DOHH2 (cell line): ENCODE measurements at regions not wholly inside any gene's neighbourhood (a gene's known extent, or its start where the extent isn't known, plus 50 kb on each side); places are given as distances from the start of the nearest gene placed in this dataset.

ENCODE experiments used
- H3F3A ChIP-seq: fragments of 200-600 bp; sonication (generic), shearing (Covaris generic); 2 replicates; pipeline ENCODE4 v1.6.0; 2016; ENCODE audit warnings: antibody characterized with exemption, mild to moderate bottlenecking; ENCODE audit not compliant: control insufficient read depth, insufficient read depth
- H3K27ac ChIP-seq: fragments of 200-600 bp; sonication (generic); 2 replicates; pipeline ENCODE4 v1.5.1; 2014; ENCODE audit warnings: low read depth, mild to moderate bottlenecking, low read length, moderate library complexity
- H3K27me3 ChIP-seq: fragments of 200-600 bp; sonication (generic); 2 replicates; pipeline ENCODE4 v1.6.1; 2014; ENCODE audit warnings: mild to moderate bottlenecking, low read length, mixed read lengths; ENCODE audit not compliant: control insufficient read depth
- H3K36me3 ChIP-seq: fragments of 200-600 bp; sonication (generic); 2 replicates; pipeline ENCODE4 v1.6.1; 2014; ENCODE audit warnings: mild to moderate bottlenecking, low read length, moderate library complexity, mixed read lengths; ENCODE audit not compliant: control insufficient read depth
- H3K4me1 ChIP-seq: fragments of 200-600 bp; sonication (generic); 2 replicates; pipeline ENCODE4 v1.6.1; 2014; ENCODE audit warnings: mild to moderate bottlenecking, low read length, mixed read lengths; ENCODE audit not compliant: control insufficient read depth
- H3K4me2 ChIP-seq: fragments of 200-600 bp; sonication (generic); 2 replicates; pipeline ENCODE4 v1.6.0; 2014; ENCODE audit warnings: mild to moderate bottlenecking, low read length, moderate library complexity
- H3K4me3 ChIP-seq: fragments of 200-600 bp; sonication (generic); 2 replicates; pipeline ENCODE4 v1.5.1; 2014; ENCODE audit warnings: mild to moderate bottlenecking, low read length, mixed read lengths
- H3K79me2 ChIP-seq: fragments of 200-600 bp; sonication (generic); 2 replicates; pipeline ENCODE4 v1.6.1; 2014; ENCODE audit warnings: mild to moderate bottlenecking, low read length, mixed read lengths; ENCODE audit not compliant: control insufficient read depth
- H3K9me2 ChIP-seq: fragments of 200-600 bp; sonication (generic); replicated peaks from 2 replicates; pipeline ENCODE4 v1.6.1; 2014; ENCODE audit warnings: mild to moderate bottlenecking, low read length, mixed read lengths; ENCODE audit not compliant: control insufficient read depth
- H3K9me3 ChIP-seq: fragments of 200-600 bp; sonication (generic); 2 replicates; pipeline ENCODE4 v1.6.1; 2014; ENCODE audit warnings: antibody characterized with exemption, low read length, mixed read lengths; ENCODE audit not compliant: control insufficient read depth, insufficient read depth
- H4K20me1 ChIP-seq: fragments of 200-600 bp; sonication (generic); 2 replicates; pipeline ENCODE4 v1.6.0; 2014; ENCODE audit warnings: low read depth, mild to moderate bottlenecking, antibody characterized with exemption, low read length, moderate library complexity; ENCODE audit not compliant: control insufficient read depth, insufficient read depth
- EZH2phosphoT487 ChIP-seq: fragments of 200-600 bp; sonication (generic); IDR thresholded peaks from 2 replicates; pipeline ENCODE4 v1.6.1; 2017; ENCODE audit warnings: borderline replicate concordance, mild to moderate bottlenecking, antibody characterized with exemption, low read length, moderate library complexity, mixed read lengths
- TF ChIP-seq, protein P1 (sequence below): fragments of 200-600 bp; sonication (generic); IDR thresholded peaks from one replicate; pipeline ENCODE4 v1.5.1; 2014; ENCODE audit warnings: antibody characterized with exemption, mild to moderate bottlenecking, low read depth, low read length; ENCODE audit not compliant: poor library complexity, severe bottlenecking

DNA sequence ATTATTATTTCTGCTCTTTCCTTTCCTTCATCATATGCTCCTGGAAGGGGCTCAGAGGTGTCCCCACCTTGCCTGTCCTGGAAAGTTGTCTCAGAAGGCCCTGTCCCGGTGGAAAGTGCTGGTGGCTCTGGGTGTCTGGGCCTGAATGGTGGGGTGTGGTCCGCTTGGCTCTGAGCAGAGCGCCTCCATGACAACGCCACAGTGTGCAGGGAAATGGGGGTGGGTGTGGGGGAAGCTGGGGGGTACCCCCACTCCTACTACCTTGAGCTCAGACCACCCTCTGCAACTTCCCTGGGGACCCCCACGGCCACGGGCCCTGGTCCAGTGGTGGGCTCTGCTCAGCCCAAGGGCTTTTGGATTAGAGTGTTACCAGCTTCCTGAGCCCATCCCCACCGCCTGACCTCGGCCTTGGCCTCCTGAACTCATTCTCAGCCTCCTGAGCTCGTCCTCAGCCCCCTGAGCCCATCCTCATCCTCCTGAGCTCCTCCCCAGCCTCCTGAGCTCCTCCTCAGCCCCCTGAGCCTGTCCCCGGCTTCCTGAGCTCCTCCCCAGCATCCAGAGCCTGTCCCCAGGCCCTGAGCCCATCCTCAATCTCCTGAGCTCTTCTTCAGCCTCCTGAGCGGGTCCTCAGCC, 106.4 kb upstream of the FAM20C start:
- H3K9me3 ChIP-seq, result peaks cover 6% of the 10 kb centered on the region; the same call in 1 of the 2 replicates
- H3K27ac ChIP-seq, result no peak overlapping the region
- no peaks in the 10 kb centered on the region for H3K79me2 ChIP-seq
- H3K9me2 ChIP-seq, result no peaks in the 10 kb centered on the region
- no peaks in the 10 kb centered on the region for H3K36me3 ChIP-seq
- H3F3A ChIP-seq, result no peaks in the 10 kb centered on the region
- H3K4me1 ChIP-seq, result no peaks in the 10 kb centered on the region
- no peak overlapping the region for H3K4me2 ChIP-seq
- no peak overlapping the region for H3K4me3 ChIP-seq
- no peaks in the 10 kb centered on the region for H3K27me3 ChIP-seq
- TF ChIP-seq, protein P1, sequence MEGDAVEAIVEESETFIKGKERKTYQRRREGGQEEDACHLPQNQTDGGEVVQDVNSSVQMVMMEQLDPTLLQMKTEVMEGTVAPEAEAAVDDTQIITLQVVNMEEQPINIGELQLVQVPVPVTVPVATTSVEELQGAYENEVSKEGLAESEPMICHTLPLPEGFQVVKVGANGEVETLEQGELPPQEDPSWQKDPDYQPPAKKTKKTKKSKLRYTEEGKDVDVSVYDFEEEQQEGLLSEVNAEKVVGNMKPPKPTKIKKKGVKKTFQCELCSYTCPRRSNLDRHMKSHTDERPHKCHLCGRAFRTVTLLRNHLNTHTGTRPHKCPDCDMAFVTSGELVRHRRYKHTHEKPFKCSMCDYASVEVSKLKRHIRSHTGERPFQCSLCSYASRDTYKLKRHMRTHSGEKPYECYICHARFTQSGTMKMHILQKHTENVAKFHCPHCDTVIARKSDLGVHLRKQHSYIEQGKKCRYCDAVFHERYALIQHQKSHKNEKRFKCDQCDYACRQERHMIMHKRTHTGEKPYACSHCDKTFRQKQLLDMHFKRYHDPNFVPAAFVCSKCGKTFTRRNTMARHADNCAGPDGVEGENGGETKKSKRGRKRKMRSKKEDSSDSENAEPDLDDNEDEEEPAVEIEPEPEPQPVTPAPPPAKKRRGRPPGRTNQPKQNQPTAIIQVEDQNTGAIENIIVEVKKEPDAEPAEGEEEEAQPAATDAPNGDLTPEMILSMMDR, result no peak
- no peak for TF ChIP-seq EZH2phosphoT487
- no peaks in the 10 kb centered on the region for H4K20me1 ChIP-seq

DNA sequence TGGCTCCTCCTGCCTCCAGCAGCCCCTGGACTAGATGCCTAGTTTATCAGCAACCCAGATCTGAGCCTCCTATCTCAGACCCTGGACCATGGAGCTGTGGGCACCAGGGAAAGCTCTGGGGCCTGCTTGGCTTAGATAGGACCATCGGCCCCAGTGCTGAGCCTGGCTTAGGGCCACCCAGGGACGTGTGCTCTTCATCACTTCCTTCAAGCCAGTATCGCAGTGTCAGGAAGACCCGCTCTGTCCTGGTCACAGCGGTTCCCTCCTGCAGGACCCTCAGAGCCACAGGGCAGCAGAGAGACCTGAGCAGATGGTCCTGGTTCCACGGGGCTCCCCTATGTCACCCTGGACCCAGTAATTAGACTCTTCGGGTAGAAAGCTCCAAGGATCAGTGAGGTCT, 105.7 kb upstream of the FAM20C start:
- Histone ChIP-seq H3K27ac (no peak overlapping the region), H3K4me1 (no peaks in the 10 kb centered on the region), H3K79me2 (no peaks in the 10 kb centered on the region), H3K4me2 (no peak overlapping the region), H3F3A (no peaks in the 10 kb centered on the region), H4K20me1 (no peaks in the 10 kb centered on the region), H3K9me3 (peaks cover 6% of the 10 kb centered on the region; the same call in 1 of the 2 replicates), H3K4me3 (no peak overlapping the region), H3K27me3 (no peaks in the 10 kb centered on the region), H3K9me2 (no peaks in the 10 kb centered on the region), H3K36me3 (no peaks in the 10 kb centered on the region)
- TF ChIP-seq, protein P1, result no peak
- no peak for TF ChIP-seq EZH2phosphoT487

DNA sequence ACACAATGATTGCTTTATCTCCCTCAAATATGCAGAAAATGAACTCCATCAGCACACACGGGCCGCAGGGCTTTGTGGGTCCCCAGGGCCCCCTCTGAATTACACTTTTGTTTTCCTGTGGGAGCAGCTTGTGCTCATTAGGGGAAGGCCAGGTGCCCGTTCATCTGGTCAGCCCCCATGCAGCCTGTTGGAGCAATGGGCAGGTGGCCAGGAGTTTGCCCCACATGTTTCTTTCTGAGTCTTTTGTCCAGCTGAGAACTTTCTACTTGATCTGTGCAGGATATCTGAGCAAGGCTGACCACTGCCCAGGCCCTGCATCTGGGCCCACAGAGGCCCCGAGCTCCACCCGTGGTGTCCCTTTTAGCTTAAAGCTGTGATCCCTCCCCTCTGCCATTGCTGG, 105.3 kb upstream of the FAM20C start:
- H3K79me2 ChIP-seq, result no peaks in the 10 kb centered on the region
- H3K4me1 ChIP-seq, result no peaks in the 10 kb centered on the region
- no peak overlapping the region for H3K27ac ChIP-seq
- no peaks in the 10 kb centered on the region for H3K9me2 ChIP-seq
- TF ChIP-seq, protein P1, result no peak
- TF ChIP-seq EZH2phosphoT487, result no peak
- no peaks in the 10 kb centered on the region for H3K27me3 ChIP-seq
- H4K20me1 ChIP-seq, result no peaks in the 10 kb centered on the region
- peaks cover 6% of the 10 kb centered on the region; the same call in 1 of the 2 replicates for H3K9me3 ChIP-seq
- H3K36me3 ChIP-seq, result no peaks in the 10 kb centered on the region
- H3K4me2 ChIP-seq, result no peak overlapping the region
- no peaks in the 10 kb centered on the region for H3F3A ChIP-seq
- no peak overlapping the region for H3K4me3 ChIP-seq
